ENCODE measurements at regions not wholly inside any gene's neighbourhood (a gene's known extent, or its start where the extent isn't known, plus 50 kb on each side); places are given as distances from the start of the nearest gene placed in this dataset.

DNA sequence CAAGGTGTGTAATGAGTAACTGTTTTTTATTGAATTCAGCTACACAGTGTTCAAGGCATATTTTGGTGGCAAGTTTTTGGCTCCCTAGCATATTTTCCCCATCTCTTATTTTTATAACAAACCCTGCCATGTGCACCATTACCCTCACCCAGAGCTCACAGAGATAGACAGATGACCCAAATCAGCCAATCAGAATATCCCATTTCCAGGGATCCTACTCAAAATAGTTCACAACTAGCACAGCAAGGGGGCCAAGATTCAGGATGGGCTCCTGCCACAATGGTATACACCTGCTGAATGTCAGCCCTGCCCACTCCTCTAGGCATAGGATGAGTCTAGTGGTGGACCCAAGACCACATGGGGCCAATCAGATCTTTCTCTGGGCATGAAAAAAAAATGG, 78.8 kb upstream of the SETMAR start:
- H3K4me1 ChIP-seq, result no peaks in the 10 kb centered on the region
- H3K27me3 ChIP-seq, result no peaks in the 10 kb centered on the region
- H3K27ac ChIP-seq, result no peak overlapping the region
- H3K4me3 ChIP-seq, result no peak overlapping the region
- no peaks in the 10 kb centered on the region for H3K36me3 ChIP-seq
- no peaks in the 10 kb centered on the region for H3K9me3 ChIP-seq
- TF ChIP-seq EP300 (IDR thresholded peaks at IDR 0.05) (no peak), POLR2A (IDR thresholded peaks at IDR 0.05) (no peak), POLR2AphosphoS5 (IDR thresholded peaks at IDR 0.05) (no peak)
- TF ChIP-seq, protein P1, sequence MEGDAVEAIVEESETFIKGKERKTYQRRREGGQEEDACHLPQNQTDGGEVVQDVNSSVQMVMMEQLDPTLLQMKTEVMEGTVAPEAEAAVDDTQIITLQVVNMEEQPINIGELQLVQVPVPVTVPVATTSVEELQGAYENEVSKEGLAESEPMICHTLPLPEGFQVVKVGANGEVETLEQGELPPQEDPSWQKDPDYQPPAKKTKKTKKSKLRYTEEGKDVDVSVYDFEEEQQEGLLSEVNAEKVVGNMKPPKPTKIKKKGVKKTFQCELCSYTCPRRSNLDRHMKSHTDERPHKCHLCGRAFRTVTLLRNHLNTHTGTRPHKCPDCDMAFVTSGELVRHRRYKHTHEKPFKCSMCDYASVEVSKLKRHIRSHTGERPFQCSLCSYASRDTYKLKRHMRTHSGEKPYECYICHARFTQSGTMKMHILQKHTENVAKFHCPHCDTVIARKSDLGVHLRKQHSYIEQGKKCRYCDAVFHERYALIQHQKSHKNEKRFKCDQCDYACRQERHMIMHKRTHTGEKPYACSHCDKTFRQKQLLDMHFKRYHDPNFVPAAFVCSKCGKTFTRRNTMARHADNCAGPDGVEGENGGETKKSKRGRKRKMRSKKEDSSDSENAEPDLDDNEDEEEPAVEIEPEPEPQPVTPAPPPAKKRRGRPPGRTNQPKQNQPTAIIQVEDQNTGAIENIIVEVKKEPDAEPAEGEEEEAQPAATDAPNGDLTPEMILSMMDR (IDR thresholded peaks at IDR 0.05), result no peak
- ATAC-seq, result no peak

- H3K9me3 ChIP-seq, result no peaks in the 10 kb centered on the region
- no peak for TF ChIP-seq POLR2AphosphoS5 (IDR thresholded peaks at IDR 0.05)
- no peak for TF ChIP-seq EP300 (IDR thresholded peaks at IDR 0.05)
- no peak for TF ChIP-seq POLR2A (IDR thresholded peaks at IDR 0.05)
- TF ChIP-seq, protein P1 (IDR thresholded peaks at IDR 0.05), result no peak
- no peak overlapping the region for H3K27ac ChIP-seq
- no peak overlapping the region for H3K4me3 ChIP-seq
- H3K36me3 ChIP-seq, result no peaks in the 10 kb centered on the region
- ATAC-seq, result no peak
- H3K27me3 ChIP-seq, result no peaks in the 10 kb centered on the region
- no peaks in the 10 kb centered on the region for H3K4me1 ChIP-seq
These were observed 78.1 kb upstream of the SETMAR start for GRCh38 chr3:4225005-4225471.

- Histone ChIP-seq H3K4me3 (no peak overlapping the region), H3K27me3 (no peaks in the 10 kb centered on the region), H3K27ac (no peak overlapping the region), H3K9me3 (no peaks in the 10 kb centered on the region), H3K36me3 (no peaks in the 10 kb centered on the region), H3K4me1 (no peaks in the 10 kb centered on the region)
- 79 to 81% methylated on average over 2 of the region's 2 CpGs for WGBS, 2 donors (ENCODE audit: low coverage in 1 of 2)
- ATAC-seq, result no peak
- TF ChIP-seq POLR2A (IDR thresholded peaks at IDR 0.05) (no peak), EP300 (IDR thresholded peaks at IDR 0.05) (no peak), POLR2AphosphoS5 (IDR thresholded peaks at IDR 0.05) (no peak)
- TF ChIP-seq, protein P1 (IDR thresholded peaks at IDR 0.05), result no peak
These were observed 74.9 kb upstream of the SETMAR start for GRCh38 chr3:4228295-4228694.

- no peaks in the 10 kb centered on the region for H3K36me3 ChIP-seq
- 60 to 84% methylated on average over 3 to 4 of the region's 4 CpGs for WGBS, 2 donors (ENCODE audit: low coverage in 1 of 2)
- H3K27ac ChIP-seq, result no peak overlapping the region
- H3K4me3 ChIP-seq, result no peak overlapping the region
- no peaks in the 10 kb centered on the region for H3K9me3 ChIP-seq
- TF ChIP-seq, protein P1 (IDR thresholded peaks at IDR 0.05), result no peak
- TF ChIP-seq EP300 (IDR thresholded peaks at IDR 0.05) (no peak), POLR2AphosphoS5 (IDR thresholded peaks at IDR 0.05) (no peak), POLR2A (IDR thresholded peaks at IDR 0.05) (no peak)
- no peaks in the 10 kb centered on the region for H3K27me3 ChIP-seq
- no peaks in the 10 kb centered on the region for H3K4me1 ChIP-seq
- no peak for ATAC-seq
These were observed 72.1 kb upstream of the SETMAR start for GRCh38 chr3:4231041-4231440.

DNA sequence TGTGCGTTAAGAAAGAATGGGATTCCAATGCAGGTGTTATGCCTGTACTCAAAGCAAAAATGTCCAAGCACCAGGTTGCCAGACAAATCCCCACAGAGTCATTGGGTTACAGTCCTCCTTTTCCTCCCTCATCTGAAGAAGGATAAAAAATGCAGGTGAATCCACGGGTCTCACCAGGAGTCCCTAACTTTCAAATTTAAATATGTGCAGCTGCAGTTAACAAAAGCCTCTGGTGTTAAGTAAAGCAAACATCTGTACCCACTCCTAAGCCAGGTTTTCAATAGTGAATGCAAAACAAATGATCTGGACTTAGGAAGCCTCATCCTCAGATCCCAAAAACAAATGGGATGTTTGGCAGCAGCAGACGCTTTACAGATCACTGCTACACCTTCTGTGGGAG, 70.4 kb upstream of the SETMAR start:
- 44 to 69% methylated on average over 2 to 3 of the region's 3 CpGs for WGBS, 2 donors (ENCODE audit: low coverage in 1 of 2)
- peaks cover 0 to 9% (median 0%) of the 10 kb centered on the region in 3 donors for H3K9me3 ChIP-seq
- ATAC-seq, result no peak
- no peak overlapping the region for H3K27ac ChIP-seq
- no peak overlapping the region for H3K4me3 ChIP-seq
- no peaks in the 10 kb centered on the region for H3K27me3 ChIP-seq
- TF ChIP-seq, protein P1 (IDR thresholded peaks at IDR 0.05), result no peak
- TF ChIP-seq POLR2A (IDR thresholded peaks at IDR 0.05) (no peak), EP300 (IDR thresholded peaks at IDR 0.05) (no peak), POLR2AphosphoS5 (IDR thresholded peaks at IDR 0.05) (no peak)
- no peaks in the 10 kb centered on the region for H3K36me3 ChIP-seq
- no peaks in the 10 kb centered on the region for H3K4me1 ChIP-seq
